ENCODE measurements at regions not wholly inside any gene's neighbourhood (a gene's known extent, or its start where the extent isn't known, plus 50 kb on each side); places are given as distances from the start of the nearest gene placed in this dataset.

DNA sequence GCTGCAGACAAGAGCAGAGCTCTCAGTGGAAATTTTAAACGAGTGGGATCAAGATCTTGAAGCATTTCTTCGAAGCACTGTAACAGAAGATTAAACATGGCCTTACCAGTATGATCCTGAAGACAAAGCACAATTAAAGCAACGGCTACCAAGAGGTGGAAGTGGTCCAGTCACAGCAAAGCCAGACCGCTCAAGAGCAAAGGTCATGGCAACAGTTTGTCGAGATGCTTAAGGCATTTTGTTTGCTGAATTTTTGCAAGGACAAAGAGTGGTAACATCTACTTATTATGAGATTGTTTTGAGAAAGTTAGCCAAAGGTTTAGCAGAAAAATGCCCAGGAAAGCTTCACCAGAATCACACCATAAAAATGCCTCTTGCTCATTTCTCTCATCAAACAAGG is 153.4 kb upstream of the CARMIL1 start:
- Mint-ChIP-seq H3K4me3 (no peak overlapping the region), H3K36me3 (no peaks in the 10 kb centered on the region), H3K9me3 (peaks cover 5% of the 10 kb centered on the region), H3K27me3 (ENCODE audit: low read depth) (no peaks in the 10 kb centered on the region), H3K4me1 (peaks cover 7% of the 10 kb centered on the region), H3K27ac (no peak overlapping the region)
- DNase-seq (ENCODE audit: low spot score in 2 of 2, unreplicated experiment in 2 of 2) = no peak
- TF ChIP-seq, protein P1, sequence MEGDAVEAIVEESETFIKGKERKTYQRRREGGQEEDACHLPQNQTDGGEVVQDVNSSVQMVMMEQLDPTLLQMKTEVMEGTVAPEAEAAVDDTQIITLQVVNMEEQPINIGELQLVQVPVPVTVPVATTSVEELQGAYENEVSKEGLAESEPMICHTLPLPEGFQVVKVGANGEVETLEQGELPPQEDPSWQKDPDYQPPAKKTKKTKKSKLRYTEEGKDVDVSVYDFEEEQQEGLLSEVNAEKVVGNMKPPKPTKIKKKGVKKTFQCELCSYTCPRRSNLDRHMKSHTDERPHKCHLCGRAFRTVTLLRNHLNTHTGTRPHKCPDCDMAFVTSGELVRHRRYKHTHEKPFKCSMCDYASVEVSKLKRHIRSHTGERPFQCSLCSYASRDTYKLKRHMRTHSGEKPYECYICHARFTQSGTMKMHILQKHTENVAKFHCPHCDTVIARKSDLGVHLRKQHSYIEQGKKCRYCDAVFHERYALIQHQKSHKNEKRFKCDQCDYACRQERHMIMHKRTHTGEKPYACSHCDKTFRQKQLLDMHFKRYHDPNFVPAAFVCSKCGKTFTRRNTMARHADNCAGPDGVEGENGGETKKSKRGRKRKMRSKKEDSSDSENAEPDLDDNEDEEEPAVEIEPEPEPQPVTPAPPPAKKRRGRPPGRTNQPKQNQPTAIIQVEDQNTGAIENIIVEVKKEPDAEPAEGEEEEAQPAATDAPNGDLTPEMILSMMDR (IDR thresholded peaks at IDR 0.05; ENCODE audit: unreplicated experiment) = no peak

- Mint-ChIP-seq H3K27me3 (ENCODE audit: low read depth) (no peaks in the 10 kb centered on the region), H3K9me3 (peaks cover 8% of the 10 kb centered on the region), H3K27ac (no peak overlapping the region), H3K4me3 (no peak overlapping the region), H3K36me3 (no peaks in the 10 kb centered on the region), H3K4me1 (no peaks in the 10 kb centered on the region)
- DNase-seq (ENCODE audit: low spot score in 2 of 2, unreplicated experiment in 2 of 2) = no peak
- TF ChIP-seq, protein P1 (IDR thresholded peaks at IDR 0.05; ENCODE audit: unreplicated experiment) = no peak
These were observed 151.9 kb upstream of the CARMIL1 start for GRCh38 chr6:25127076-25127837.

GRCh38 chr6:25130518-25130917 is 148.7 kb upstream of the CARMIL1 start:
- TF ChIP-seq, protein P1 (IDR thresholded peaks at IDR 0.05; ENCODE audit: unreplicated experiment) = no peak
- no peak for DNase-seq (ENCODE audit: low spot score in 2 of 2, unreplicated experiment in 2 of 2)
- Mint-ChIP-seq H3K27me3 (ENCODE audit: low read depth) (no peaks in the 10 kb centered on the region), H3K27ac (no peak overlapping the region), H3K4me1 (no peaks in the 10 kb centered on the region), H3K36me3 (peaks cover 3% of the 10 kb centered on the region), H3K4me3 (no peak overlapping the region), H3K9me3 (peaks cover 24% of the 10 kb centered on the region)

DNA sequence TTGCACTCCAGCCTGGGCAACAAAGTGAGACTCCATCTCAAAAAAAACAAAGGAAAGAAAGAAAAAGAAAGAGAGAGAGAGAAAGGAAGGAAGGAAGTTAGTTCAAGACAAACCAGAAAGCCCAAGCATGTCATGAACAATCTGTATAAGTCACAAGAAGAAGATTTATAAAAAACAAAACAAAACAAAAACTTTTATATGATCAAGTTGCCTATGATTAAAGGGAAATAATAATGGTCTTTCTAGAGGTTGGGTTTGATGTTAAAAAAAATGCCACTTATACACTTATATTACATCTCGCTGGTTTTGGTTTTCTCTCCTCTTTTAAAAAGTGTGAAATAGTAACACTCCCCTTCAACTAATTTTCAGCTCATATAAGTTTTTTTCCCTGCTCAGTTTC is 146.2 kb upstream of the CARMIL1 start:
- no peak for DNase-seq (ENCODE audit: low spot score in 2 of 2, unreplicated experiment in 2 of 2)
- peaks cover 32% of the 10 kb centered on the region for H3K9me3 Mint-ChIP-seq
- H3K4me1 Mint-ChIP-seq = no peaks in the 10 kb centered on the region
- H3K27me3 Mint-ChIP-seq (ENCODE audit: low read depth) = no peaks in the 10 kb centered on the region
- H3K27ac Mint-ChIP-seq = no peak overlapping the region
- peaks cover 3% of the 10 kb centered on the region for H3K36me3 Mint-ChIP-seq
- TF ChIP-seq, protein P1 (IDR thresholded peaks at IDR 0.05; ENCODE audit: unreplicated experiment) = no peak
- H3K4me3 Mint-ChIP-seq = no peak overlapping the region

- Mint-ChIP-seq H3K9me3 (peaks cover 32% of the 10 kb centered on the region), H3K27ac (no peak overlapping the region)
- DNase-seq (ENCODE audit: low spot score in 2 of 2, unreplicated experiment in 2 of 2) = no peak
These were observed 145.6 kb upstream of the CARMIL1 start for GRCh38 chr6:25133568-25133967.

More at GRCh38 chr6:25133568-25133967, 145.6 kb upstream of the CARMIL1 start:
- H3K4me1 Mint-ChIP-seq = peaks cover 5% of the 10 kb centered on the region
- H3K27me3 Mint-ChIP-seq (ENCODE audit: low read depth) = no peaks in the 10 kb centered on the region
- peaks cover 3% of the 10 kb centered on the region for H3K36me3 Mint-ChIP-seq
- TF ChIP-seq, protein P1 (IDR thresholded peaks at IDR 0.05; ENCODE audit: unreplicated experiment) = no peak
- no peak overlapping the region for H3K4me3 Mint-ChIP-seq

Data from mesothelial cell of epicardium (in vitro differentiated cells).